Ascending aorta (tissue), 2 donors: ENCODE measurements at regions not wholly inside any gene's neighbourhood (a gene's known extent, or its start where the extent isn't known, plus 50 kb on each side); places are given as distances from the start of the nearest gene placed in this dataset.

Source experiments
- DNase-seq, 2 donors: peaks; one replicate each; pipeline ENCODE4 v3.0.0-alpha.2; 2019; ENCODE audit warnings: low spot score in 2 of 2
- H3K27ac ChIP-seq, 2 donors: fragments of 200-600 bp; sonication (generic); one replicate each; pipeline ENCODE4 v1.5.1; 2016 to 2017; ENCODE audit warnings: mild to moderate bottlenecking in 1 of 2
- H3K27me3 ChIP-seq: fragments of 200-600 bp; sonication (generic); one replicate; pipeline ENCODE4 v1.5.1; 2017
- H3K36me3 ChIP-seq, 2 donors: fragments of 200-600 bp; sonication (generic); one replicate each; pipeline ENCODE4 v1.5.1; 2016
- H3K4me1 ChIP-seq, 2 donors: fragments of 200-600 bp; sonication (generic); one replicate each; pipeline ENCODE4 v1.5.1; 2016 to 2017; ENCODE audit warnings: mild to moderate bottlenecking in 1 of 2
- H3K4me3 ChIP-seq, 2 donors: fragments of 200-600 bp; sonication (generic); one replicate each; pipeline ENCODE4 v1.5.1; 2016 to 2017; ENCODE audit warnings: mild to moderate bottlenecking in 1 of 2
- H3K9me3 ChIP-seq, 2 donors: fragments of 200-600 bp; sonication (generic); one replicate each; pipeline ENCODE4 v1.5.1; 2016
- CTCF ChIP-seq, 3 experiments: fragments of 200-600 bp in 2 of 3; fragments of 450-650 bp in 1 of 3; sonication (generic) in 2 of 3; IDR thresholded peaks; one replicate each; pipeline ENCODE4 v1.5.1; 2016 to 2019; ENCODE audit warnings: antibody characterized with exemption in 3 of 3, mild to moderate bottlenecking in 1 of 3, moderate library complexity in 1 of 3
- intact Hi-C: fragments of 100-400 bp; cut with DNase I; formaldehyde crosslinking; loops from one replicate; pipeline ENCODE4 v1.15.1; 2023

- H3K4me1 ChIP-seq = no peaks in the 10 kb centered on the region
- H3K27me3 ChIP-seq = no peaks in the 10 kb centered on the region
- H3K4me3 ChIP-seq = no peak overlapping the region
- intact Hi-C loops = no loop called here
- DNase-seq = no peak
- H3K27ac ChIP-seq = no peak overlapping the region
- H3K9me3 ChIP-seq = no peaks in the 10 kb centered on the region
- H3K36me3 ChIP-seq = no peaks in the 10 kb centered on the region
- TF ChIP-seq CTCF (IDR thresholded peaks at IDR 0.05) = no peak
Measured at GRCh38 chr11:56876621-56877275, 112.0 kb upstream of the OR5AK2 start.

- H3K9me3 ChIP-seq = no peaks in the 10 kb centered on the region
- no peak overlapping the region for H3K4me3 ChIP-seq
- no peak for DNase-seq
Measured at GRCh38 chr11:56855217-56855616, 106.7 kb upstream of the OR9G4 start.

GRCh38 chr11:56852131-56852530, 103.6 kb upstream of the OR9G4 start:
- Histone ChIP-seq H3K36me3 (no peaks in the 10 kb centered on the region), H3K4me3 (no peak overlapping the region), H3K9me3 (no peaks in the 10 kb centered on the region), H3K27ac (no peak overlapping the region), H3K27me3 (no peaks in the 10 kb centered on the region), H3K4me1 (no peaks in the 10 kb centered on the region)
- intact Hi-C loops = no loop called here
- no peak for TF ChIP-seq CTCF (IDR thresholded peaks at IDR 0.05)
- no peak for DNase-seq

More at GRCh38 chr11:56855217-56855616, 106.7 kb upstream of the OR9G4 start:
- no peaks in the 10 kb centered on the region for H3K27me3 ChIP-seq
- TF ChIP-seq CTCF (IDR thresholded peaks at IDR 0.05) = no peak
- intact Hi-C loops = no loop called here
- no peak overlapping the region for H3K27ac ChIP-seq
- no peaks in the 10 kb centered on the region for H3K36me3 ChIP-seq
- H3K4me1 ChIP-seq = no peaks in the 10 kb centered on the region

GRCh38 chr11:56849852-56850251, 101.4 kb upstream of the OR9G4 start:
- H3K27ac ChIP-seq = no peak overlapping the region
- no peak for DNase-seq
- TF ChIP-seq CTCF (IDR thresholded peaks at IDR 0.05) = no peak
- intact Hi-C loops = no loop called here
- no peak overlapping the region for H3K4me3 ChIP-seq
- no peaks in the 10 kb centered on the region for H3K4me1 ChIP-seq
- H3K9me3 ChIP-seq = no peaks in the 10 kb centered on the region
- H3K36me3 ChIP-seq = no peaks in the 10 kb centered on the region
- no peaks in the 10 kb centered on the region for H3K27me3 ChIP-seq

DNA sequence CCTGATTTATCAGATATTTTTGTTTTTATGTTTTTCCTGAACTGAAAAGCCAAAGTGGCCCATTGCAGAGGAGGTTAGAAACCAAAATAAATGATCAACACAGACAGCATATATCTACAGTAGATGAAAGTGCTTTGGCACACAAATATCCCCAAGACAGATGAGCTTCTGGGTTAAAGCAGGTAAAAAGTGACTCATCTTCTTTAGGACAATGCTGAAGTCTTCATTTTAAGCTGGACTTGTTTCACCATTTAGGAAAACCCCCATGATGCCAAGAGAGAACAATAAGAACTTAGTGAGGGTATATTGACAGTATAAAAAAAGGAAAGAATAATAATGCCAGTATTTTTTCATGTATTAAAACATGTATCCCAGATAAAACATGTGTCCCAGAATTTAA, 100.8 kb upstream of the OR9G4 start:
- no peaks in the 10 kb centered on the region for H3K27me3 ChIP-seq
- H3K9me3 ChIP-seq = no peaks in the 10 kb centered on the region
- no peak overlapping the region for H3K27ac ChIP-seq
- DNase-seq = no peak
- intact Hi-C loops = no loop called here
- TF ChIP-seq CTCF (IDR thresholded peaks at IDR 0.05) = no peak
- no peaks in the 10 kb centered on the region for H3K4me1 ChIP-seq
- H3K36me3 ChIP-seq = no peaks in the 10 kb centered on the region
- H3K4me3 ChIP-seq = no peak overlapping the region
